ENCODE measurements at regions not wholly inside any gene's neighbourhood (a gene's known extent, or its start where the extent isn't known, plus 50 kb on each side); places are given as distances from the start of the nearest gene placed in this dataset.

DNA sequence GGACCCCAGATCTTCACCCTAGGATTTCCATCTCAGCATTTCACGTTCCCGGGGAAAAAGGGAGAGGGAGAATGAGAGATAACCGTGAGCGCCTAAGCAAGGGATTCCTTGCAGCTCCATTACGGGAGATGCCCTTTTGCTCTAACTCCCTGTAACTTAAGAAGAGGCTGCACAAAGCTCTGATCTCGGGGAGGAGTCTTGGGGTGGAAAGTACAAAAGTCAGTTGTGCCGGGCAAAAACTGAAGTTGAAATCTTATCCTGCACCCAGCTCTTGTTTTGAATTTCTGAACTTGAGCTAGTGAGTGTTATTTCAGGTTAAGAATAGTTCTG, 256.4 kb upstream of the SOX21 start:
- no peak overlapping the region for H3K4me3 ChIP-seq (ENCODE audit: low read depth, low read length)
- DNase-seq (ENCODE audit: low read depth), result no peak
- TF ChIP-seq CTCF (IDR thresholded peaks at IDR 0.05; ENCODE audit: control insufficient read depth, extremely low read depth, insufficient read depth), result no peak

- no peak overlapping the region for H3K4me3 ChIP-seq (ENCODE audit: low read depth, low read length)
- DNase-seq (ENCODE audit: low read depth), result no peak
- peak; percentile 11; the same call in 1 of the 2 replicates for TF ChIP-seq CTCF (IDR thresholded peaks at IDR 0.05; ENCODE audit: control insufficient read depth, extremely low read depth, insufficient read depth)
Observed at GRCh38 chr13:94968040-94968756, 255.9 kb upstream of the SOX21 start.

DNA sequence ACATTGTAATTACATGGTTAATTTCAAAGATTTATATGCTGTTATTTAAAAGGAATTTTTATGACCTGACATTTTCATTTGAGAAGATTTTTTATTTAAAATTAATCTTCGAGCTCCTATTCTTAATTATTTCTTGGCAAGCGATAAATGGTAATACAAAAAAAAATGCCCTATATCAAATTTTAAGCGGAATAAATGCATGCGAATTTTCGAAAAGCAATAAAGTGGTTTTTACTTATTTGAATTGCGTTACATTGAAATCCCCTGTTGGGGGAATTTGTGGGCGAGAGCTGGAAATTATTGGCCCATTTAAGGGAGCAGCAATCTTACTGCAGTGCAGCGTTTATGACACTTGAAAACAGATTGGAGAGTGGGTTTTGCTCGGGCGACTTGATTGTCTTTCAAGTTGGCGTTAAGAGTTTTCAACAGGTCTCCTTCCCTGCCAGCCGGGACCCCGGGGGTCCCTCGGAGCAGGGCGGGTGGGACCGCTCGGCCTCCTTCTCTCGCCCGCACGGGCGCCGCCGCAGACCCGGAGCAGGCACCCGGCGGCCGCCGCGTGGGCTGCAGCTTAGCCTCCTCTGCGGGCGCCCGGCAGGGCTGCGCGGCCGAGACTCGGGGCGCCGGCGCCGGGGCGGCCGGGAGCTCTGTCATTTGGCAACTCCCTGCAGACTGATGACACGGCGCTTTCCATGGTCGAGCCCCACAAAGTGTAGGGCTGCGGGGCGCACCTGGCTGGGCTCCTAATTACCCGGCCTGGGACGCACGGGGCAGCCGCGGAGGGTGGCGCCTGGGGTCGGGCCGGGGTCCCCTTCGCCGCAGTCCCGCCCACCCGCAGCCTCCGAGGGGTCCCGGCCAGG, 255.1 kb upstream of the SOX21 start:
- H3K4me3 ChIP-seq (ENCODE audit: low read depth, low read length), result no peak overlapping the region
- no peak for DNase-seq (ENCODE audit: low read depth)
- TF ChIP-seq CTCF (IDR thresholded peaks at IDR 0.05; ENCODE audit: control insufficient read depth, extremely low read depth, insufficient read depth), result no peak

DNA sequence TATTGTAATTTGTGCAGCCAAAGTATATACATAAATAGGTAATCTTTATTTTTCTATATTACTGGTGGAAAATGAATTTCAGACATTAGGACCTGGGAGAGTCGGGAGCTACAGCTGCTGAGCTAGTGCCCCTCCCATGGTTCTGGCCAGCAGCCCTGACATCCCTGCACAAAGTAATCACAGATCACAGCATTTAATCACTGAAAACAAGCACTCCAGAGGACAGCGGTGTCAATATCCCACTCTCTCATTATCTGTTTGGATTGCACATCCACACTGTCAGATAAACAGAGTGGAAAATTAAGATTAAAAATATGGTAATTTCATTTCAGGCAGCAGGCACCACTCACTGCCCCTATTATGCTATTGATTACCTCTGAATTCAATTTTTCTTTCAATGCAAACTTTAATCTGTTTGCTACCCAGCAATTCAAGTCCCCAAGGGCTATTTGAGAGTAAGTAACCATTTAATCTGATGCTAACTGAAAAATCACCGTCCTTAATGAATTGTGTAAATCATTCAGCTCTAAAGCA, 254.1 kb upstream of the SOX21 start:
- H3K4me3 ChIP-seq (ENCODE audit: low read depth, low read length), result no peak overlapping the region
- no peak for TF ChIP-seq CTCF (IDR thresholded peaks at IDR 0.05; ENCODE audit: control insufficient read depth, extremely low read depth, insufficient read depth)
- no peak for DNase-seq (ENCODE audit: low read depth)

GRCh38 chr13:94959626-94960025, 247.3 kb upstream of the SOX21 start:
- no peak for TF ChIP-seq CTCF (IDR thresholded peaks at IDR 0.05; ENCODE audit: control insufficient read depth, extremely low read depth, insufficient read depth)
- H3K4me3 ChIP-seq (ENCODE audit: low read depth, low read length), result no peak overlapping the region
- no peak for DNase-seq (ENCODE audit: low read depth)

DNA sequence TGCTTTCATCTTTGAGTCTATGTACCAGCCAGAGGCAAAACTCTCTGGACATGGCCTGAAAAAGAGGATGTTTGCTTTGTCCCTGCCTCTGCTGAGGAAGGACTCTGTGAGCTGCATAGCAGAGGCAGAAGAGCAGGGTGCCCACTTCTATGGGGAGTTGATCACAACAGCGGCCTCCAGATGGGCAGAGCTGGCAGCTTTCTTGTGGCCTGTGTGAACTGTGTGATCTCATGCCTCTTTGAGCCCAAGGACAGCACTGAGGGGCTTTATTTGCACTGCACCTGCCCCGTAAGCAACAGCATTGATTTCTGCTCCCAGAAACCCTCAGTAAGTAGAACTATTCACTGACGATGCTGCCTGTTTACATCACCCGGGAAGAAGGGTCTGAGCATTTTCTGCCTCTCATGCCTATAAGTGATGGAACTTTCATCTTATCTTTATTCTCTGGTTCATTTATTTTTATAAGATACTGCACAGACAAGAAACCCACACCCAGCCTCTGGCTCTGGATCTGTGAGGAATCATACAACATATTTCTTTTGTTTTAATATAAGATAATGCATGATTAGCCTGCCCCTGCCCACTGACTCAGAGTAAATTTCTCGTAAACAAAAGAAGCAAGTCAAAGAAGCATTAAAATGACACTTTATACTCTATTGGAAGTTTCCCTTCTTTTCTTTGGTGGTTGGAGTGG, 244.2 kb upstream of the SOX21 start:
- no peak for DNase-seq (ENCODE audit: low read depth)
- no peak for TF ChIP-seq CTCF (IDR thresholded peaks at IDR 0.05; ENCODE audit: control insufficient read depth, extremely low read depth, insufficient read depth)
- H3K4me3 ChIP-seq (ENCODE audit: low read depth, low read length), result no peak overlapping the region

Measured in LNCaP clone FGC (cell line).